ENCODE measurements at regions not wholly inside any gene's neighbourhood (a gene's known extent, or its start where the extent isn't known, plus 50 kb on each side); places are given as distances from the start of the nearest gene placed in this dataset.
"Not testable (repeated sequence)": the region's sequence is repeated elsewhere in the genome, so short reads cannot be mapped to it uniquely, and the experiment has no call there.

GRCh38 chr2:2730301-2730833 is 399.3 kb upstream of the MYT1L start:
- DNase-seq = no peak

GRCh38 chr2:2729246-2729645 is 398.2 kb upstream of the MYT1L start:
- DNase-seq = no peak

GRCh38 chr2:2728635-2729034 is 397.6 kb upstream of the MYT1L start:
- DNase-seq = no peak

GRCh38 chr2:2727876-2728511 is 396.9 kb upstream of the MYT1L start:
- DNase-seq = no peak

- no peak for DNase-seq
Observed at GRCh38 chr2:2726163-2726562, 395.1 kb upstream of the MYT1L start.

GRCh38 chr2:2723064-2723463 is 392.0 kb upstream of the MYT1L start:
- DNase-seq = no peak

GRCh38 chr2:2721296-2721835 is 390.3 kb upstream of the MYT1L start:
- DNase-seq = no peak

- not testable (repeated sequence) for DNase-seq
Observed at GRCh38 chr2:2720806-2721205, 389.7 kb upstream of the MYT1L start.

- no peak for DNase-seq
Observed at GRCh38 chr2:2720351-2720750, 389.3 kb upstream of the MYT1L start.

- no peak for DNase-seq
Observed at GRCh38 chr2:2719781-2720180, 388.7 kb upstream of the MYT1L start.

GRCh38 chr2:2719015-2719414 is 387.9 kb upstream of the MYT1L start:
- DNase-seq = no peak

GRCh38 chr2:2717406-2717805 is 386.3 kb upstream of the MYT1L start:
- DNase-seq = no peak

- no peak for DNase-seq
Observed at GRCh38 chr2:2716771-2717170, 385.7 kb upstream of the MYT1L start.

GRCh38 chr2:2715036-2715818 is 384.2 kb upstream of the MYT1L start:
- no peak for DNase-seq

GRCh38 chr2:2714408-2714807 is 383.3 kb upstream of the MYT1L start:
- DNase-seq = no peak

GRCh38 chr2:2709431-2709770 is 378.3 kb upstream of the MYT1L start:
- no peak for DNase-seq

- no peak for DNase-seq
Observed at GRCh38 chr2:2708575-2709430, 377.7 kb upstream of the MYT1L start.

- DNase-seq = no peak
Observed at GRCh38 chr2:2707206-2707991, 376.3 kb upstream of the MYT1L start.

- no peak for DNase-seq
Observed at GRCh38 chr2:2706306-2706705, 375.2 kb upstream of the MYT1L start.

- no peak for DNase-seq
Observed at GRCh38 chr2:2705871-2706270, 374.8 kb upstream of the MYT1L start.

- DNase-seq = no peak
Observed at GRCh38 chr2:2704428-2705090, 373.5 kb upstream of the MYT1L start.
